NCI-H2171 treated with DMSO at 0.1 percent for 48 hours (cell line): ENCODE measurements at regions not wholly inside any gene's neighbourhood (a gene's known extent, or its start where the extent isn't known, plus 50 kb on each side); places are given as distances from the start of the nearest gene placed in this dataset.
"Not testable (repeated sequence)": the region's sequence is repeated elsewhere in the genome, so short reads cannot be mapped to it uniquely, and the experiment has no call there.

Experiments used
- DNase-seq: peaks from one replicate; lab custom pipeline; 2025; lab: John Stamatoyannopoulos, UW

DNA sequence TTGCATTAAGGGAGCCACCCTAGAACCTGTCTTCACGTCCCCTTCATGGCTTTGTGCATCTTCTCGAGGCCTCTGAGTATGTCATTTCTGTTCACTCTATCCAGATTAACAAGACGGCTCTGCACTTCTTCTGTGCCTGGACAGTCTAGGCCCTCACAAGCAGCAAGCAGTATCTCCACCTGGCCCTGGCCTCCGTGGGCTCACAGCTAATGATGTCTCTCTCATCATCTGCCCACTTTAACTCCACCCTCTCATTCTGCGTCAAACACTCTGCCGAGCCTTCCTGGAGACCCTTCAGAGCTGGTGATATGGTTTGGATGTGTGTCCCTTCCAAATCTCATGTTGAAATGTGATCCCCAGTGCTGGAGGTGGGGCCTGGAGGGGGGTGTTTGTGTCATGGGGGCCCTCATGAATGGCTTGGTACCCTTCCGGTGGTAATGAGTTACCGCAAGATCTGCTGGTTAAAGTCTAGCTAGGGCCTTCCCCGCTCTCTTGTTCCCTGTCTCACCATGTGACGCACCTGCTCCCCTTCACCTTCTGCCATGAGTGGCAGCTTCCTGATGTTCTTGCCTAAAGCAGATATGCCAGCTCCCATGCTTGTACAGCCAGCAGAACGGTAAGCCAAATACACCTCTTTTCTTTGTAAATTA, 132.5 kb upstream of the ID2 start:
- no peak for DNase-seq

GRCh38 chr2:8549942-8550341, 131.9 kb upstream of the ID2 start:
- no peak for DNase-seq

DNA sequence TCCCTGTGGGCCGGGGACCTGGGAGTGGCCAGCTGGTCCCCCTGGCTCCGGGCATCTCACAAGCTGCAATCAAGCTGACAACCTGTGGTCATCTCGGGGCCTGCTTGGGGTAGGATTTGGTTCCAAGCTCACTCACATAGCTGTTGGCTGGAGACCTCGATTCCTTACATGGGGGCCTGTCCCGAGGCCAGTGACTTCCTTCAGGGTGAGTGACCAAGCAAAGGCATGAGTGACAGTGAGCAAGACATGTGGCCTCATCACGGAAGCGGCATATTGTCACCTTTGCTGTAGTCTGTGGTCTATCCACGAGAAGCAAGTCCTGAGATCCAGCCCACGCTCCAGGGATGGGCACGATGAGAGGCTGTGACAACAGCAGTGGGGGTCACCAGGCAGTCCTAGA, 131.4 kb upstream of the ID2 start:
- no peak for DNase-seq

- no peak for DNase-seq
Measured at GRCh38 chr2:8550937-8551621, 130.8 kb upstream of the ID2 start.

- DNase-seq = no peak
Measured at GRCh38 chr2:8551622-8552074, 130.2 kb upstream of the ID2 start.

GRCh38 chr2:8552293-8552801, 129.5 kb upstream of the ID2 start:
- no peak for DNase-seq

GRCh38 chr2:8553643-8554042, 128.2 kb upstream of the ID2 start:
- DNase-seq = no peak

- DNase-seq = no peak
Measured at GRCh38 chr2:8554296-8554806, 127.5 kb upstream of the ID2 start.

- no peak for DNase-seq
Measured at GRCh38 chr2:8555543-8555942, 126.3 kb upstream of the ID2 start.

- DNase-seq = no peak
Measured at GRCh38 chr2:8558096-8558495, 123.8 kb upstream of the ID2 start.

- DNase-seq = no peak
Measured at GRCh38 chr2:8558956-8559355, 122.9 kb upstream of the ID2 start.

- DNase-seq = no peak
Measured at GRCh38 chr2:8559805-8560204, 122.1 kb upstream of the ID2 start.

DNA sequence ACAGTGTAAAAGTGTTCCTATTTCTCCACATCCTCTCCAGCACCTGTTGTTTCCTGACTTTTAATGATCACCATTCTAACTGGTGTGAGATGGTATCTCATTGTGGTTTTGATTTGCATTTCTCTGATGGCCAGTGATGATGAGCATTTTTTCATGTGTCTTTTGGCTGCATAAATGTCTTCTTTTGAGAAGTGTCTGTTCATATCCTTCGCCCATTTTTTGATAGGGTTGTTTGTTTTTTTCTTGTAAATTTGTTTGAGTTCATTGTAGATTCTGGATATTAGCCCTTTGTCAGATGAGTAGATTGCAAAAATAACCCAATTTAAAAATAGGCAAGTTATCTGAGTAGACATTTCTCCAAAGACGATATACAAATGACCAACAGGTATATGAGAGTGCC, 120.2 kb upstream of the ID2 start:
- DNase-seq = not testable (repeated sequence)

DNA sequence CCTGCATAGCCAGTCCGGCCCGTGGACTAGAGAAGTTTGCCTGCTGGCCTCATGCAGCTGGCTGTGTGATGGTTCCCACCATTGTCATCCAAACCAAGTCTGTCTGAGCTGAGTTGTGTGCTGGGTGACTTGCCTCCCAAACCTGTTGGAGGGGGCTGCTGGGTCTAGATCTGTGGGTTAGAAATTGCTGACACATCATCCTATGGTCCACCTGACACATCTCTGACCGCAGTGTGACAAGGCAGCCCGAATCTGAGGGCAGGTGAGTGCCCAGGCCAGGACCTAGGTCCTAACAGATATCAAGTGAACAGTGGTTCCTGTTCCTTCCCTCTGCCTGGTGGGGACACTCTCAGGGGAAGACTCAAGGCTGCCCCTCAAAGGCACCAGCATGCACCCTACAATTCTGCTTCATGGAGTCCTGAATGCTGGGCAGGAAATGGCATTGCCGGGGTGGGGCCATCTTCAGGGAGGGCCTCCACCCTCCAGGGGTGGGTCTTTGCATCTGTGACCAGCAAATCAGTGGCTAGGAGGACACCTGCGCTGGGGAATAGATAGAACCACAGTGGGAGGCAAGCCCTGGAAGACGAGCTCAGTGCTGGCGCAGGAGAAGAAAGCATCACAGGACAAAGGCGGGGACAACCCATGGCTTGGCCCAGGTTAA, 117.9 kb upstream of the ID2 start:
- no peak for DNase-seq

- no peak for DNase-seq
Measured at GRCh38 chr2:8564475-8564874, 117.4 kb upstream of the ID2 start.

DNA sequence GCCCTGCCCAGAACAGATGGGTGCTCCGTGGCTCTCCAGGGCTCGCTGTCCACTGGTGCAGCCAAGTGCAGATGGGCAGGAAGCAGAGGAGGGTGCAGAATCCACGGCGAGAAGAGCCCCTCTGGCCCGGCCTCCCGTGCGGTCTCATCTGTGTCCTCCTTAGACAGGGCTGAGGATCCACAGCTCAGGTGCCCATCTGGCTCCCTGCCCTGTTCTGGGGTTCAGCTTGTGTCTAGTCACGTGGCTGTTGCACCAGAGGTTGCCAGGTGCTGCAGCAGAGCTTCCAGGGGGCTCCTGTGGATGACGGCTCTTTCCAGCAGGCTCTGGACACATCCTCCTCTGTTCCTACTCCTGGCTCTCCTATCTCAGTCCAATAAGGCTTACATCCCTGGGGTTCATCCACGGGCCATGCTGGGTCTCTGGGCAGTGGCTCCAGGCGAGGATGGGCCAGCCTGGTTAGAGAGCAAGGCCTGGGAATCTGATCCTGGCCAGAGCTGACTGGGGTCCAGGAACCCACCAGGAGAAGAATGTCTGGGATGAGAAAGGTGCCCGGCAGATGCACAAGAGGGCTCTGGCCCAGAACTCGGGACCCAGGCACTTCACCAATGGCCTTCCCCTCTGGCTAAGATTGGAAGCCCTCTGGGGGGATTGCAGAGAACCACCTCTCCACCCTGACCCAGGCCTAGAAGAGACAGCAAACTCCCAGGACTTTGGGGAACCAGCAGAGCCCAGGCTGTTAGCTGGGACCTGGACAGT, 116.3 kb upstream of the ID2 start:
- no peak for DNase-seq

DNA sequence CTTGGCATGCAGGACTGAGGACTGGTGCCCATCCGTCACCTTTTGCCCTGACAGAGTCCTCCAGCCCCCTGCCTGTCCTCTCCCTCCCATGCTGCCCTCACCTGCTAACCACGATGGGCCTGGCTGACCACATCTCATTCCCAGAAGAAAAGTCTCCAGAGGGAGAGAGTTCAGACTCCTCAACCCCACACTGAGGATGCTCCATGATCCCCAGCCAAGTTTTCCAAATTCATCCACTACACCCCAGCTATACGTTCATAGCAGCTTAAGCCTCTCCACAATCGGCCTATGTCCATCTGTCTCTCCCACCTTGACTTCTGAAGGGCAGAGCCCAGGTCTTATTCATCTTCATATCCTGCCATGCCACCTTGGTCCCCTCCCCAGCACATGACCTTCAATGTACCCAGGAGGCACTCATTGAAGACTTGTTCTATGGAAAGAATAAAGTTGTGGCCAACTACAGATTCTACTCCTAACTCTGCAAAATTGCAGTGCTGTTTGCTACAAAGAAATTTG, 115.6 kb upstream of the ID2 start:
- DNase-seq = no peak

GRCh38 chr2:8566774-8567468, 114.9 kb upstream of the ID2 start:
- peak; percentile 81 for DNase-seq

- no peak for DNase-seq
Measured at GRCh38 chr2:8567469-8568260, 114.2 kb upstream of the ID2 start.

- DNase-seq = no peak
Measured at GRCh38 chr2:8568543-8569302, 113.1 kb upstream of the ID2 start.
